CD4-positive, alpha-beta T cell treated with Interleukin-2 at 100 ng/mL for 4 hours (primary cell): ENCODE measurements at regions not wholly inside any gene's neighbourhood (a gene's known extent, or its start where the extent isn't known, plus 50 kb on each side); places are given as distances from the start of the nearest gene placed in this dataset.

Source experiments
- DNase-seq: peaks from one replicate; pipeline ENCODE4 v3.0.0-alpha.2; 2020; ENCODE audit warnings: low spot score

GRCh38 chr2:220279840-220280239 is 652.4 kb downstream of the SLC4A3 start:
- no peak for DNase-seq

DNA sequence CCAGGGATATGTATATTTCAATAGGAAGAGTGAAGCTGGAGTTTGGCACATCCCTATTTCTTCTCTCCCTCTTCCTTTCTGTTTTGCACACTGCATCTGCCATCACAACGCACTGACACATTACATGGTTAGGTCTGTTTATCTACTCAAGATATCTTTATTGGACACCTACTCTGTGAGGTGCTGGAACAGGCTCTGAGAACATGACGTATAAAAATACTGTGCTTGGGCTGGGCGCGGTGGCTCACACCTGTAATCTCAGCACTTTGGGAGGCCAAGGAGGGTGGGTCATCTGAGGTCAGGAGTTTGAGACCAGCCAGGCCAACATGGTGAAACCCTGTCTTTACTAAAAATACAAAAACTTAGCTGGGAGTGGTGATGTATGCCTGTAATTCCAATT is 653.3 kb downstream of the SLC4A3 start:
- no peak for DNase-seq

- no peak for DNase-seq
Observed at GRCh38 chr2:220281771-220282170, 654.3 kb downstream of the SLC4A3 start.

GRCh38 chr2:220282236-220282635 is 654.8 kb downstream of the SLC4A3 start:
- DNase-seq = no peak

GRCh38 chr2:220293966-220294365 is 666.5 kb downstream of the SLC4A3 start:
- DNase-seq = no peak

DNA sequence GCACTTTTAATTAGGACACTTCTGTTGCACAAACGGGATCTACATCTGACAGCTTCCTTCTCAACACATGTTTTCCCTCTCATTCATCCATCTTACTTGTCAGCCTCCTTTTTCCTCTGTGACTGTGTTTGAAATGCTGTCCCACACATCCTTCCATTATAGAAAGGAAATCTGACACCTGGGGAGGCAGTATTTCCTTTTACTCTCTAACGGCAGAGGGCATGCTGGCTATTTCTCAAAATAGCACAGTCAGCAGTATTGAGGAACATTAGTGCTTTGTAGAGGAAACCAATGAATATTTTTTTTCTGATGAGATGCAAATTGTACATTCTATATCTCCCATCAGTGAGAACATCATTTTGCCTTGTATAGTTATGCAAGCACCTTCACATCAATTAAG is 668.7 kb downstream of the SLC4A3 start:
- DNase-seq = no peak

DNA sequence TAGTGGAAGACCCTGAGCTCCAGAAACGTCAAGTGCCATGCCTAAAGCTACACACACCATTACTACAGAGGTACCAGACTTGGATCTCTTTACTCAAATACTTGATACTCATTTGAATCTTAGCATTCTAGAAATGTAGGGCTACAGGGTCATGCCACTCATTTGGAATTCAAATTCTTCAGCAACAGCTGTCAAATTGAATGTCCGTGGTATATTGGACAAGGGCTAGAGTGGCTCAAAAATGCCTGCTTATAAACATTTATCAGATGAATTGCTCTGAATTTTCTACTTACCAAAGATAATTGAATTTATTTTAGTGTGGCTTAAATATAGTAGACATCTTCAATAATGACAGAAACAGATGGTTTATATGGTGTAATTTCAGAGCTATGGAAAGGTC is 669.7 kb downstream of the SLC4A3 start:
- DNase-seq = no peak

DNA sequence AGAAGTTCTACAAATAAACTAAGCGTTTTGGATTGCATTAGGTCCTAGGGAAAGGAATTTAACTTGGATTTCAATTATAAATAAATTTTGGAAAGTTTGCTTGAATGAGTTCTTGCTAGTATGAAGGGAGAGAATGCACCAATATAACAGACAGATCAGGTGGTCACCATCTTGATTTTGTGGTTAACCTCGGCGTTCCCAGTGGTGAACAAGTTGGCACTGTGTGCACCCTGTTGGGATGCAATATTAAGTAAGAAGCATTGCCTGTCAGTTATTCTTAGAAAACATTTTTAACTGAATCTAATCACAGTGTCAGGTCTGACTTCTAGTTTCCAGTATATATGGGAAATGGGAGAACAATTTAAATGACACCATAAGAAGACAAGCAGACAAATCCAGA is 673.4 kb downstream of the SLC4A3 start:
- no peak for DNase-seq

- DNase-seq = no peak
Observed at GRCh38 chr2:220302756-220303155, 675.3 kb downstream of the SLC4A3 start.

DNA sequence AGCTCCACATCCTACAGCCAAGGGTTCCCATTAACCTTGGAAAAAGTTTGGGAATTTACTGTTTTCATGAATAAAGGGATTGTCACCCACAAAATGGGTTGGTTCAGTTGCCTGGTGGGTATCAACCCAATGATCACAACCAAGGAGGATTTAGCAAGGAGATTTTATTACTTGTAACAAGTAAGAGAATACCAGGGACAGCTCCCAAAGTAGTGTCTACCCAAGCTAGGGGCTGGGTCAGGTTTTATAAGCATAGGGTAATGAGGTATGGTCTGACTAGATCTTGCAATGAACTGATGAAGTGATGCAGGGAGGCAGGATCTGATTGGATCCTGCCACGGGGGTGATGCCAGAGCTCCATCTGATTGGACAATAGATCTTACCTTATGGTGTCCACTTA is 681.8 kb downstream of the SLC4A3 start:
- no peak for DNase-seq

- no peak for DNase-seq
Observed at GRCh38 chr2:220310451-220310861, 683.0 kb downstream of the SLC4A3 start.

DNA sequence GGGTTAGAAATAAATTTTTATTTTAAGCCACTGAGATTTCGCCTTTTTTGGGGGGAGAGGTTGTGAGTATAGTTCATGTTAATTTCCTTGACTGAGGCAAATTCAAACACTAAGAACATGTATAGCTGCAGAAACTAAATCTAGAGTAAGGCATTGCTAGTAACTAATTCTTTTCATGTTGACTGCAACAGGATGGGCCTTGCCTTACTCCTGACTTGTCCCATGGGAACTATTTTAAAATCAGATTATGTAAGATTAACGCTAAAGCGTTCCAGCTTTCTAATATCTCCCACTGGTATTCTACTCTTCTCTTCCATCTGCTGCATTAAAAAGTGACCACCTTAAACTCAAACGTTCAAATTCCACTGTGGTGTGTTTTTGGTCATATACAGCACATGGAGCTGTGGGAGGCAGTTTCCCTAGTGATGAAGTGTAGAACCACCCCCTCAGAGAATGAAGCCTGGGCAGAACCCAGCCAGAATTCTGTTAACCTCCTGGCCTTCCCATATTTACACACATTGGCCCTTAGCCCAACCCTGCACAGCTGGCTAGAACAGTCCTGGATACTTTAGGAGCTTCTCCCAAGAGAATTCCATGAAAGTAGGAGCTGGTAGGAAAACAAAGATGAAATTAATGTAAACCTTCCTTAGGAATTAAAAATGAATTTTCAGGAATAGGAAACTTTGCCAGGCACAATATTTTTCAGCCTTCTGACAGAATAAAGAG is 687.8 kb downstream of the SLC4A3 start:
- no peak for DNase-seq

GRCh38 chr2:220318037-220318436 is 690.6 kb downstream of the SLC4A3 start:
- DNase-seq = no peak

DNA sequence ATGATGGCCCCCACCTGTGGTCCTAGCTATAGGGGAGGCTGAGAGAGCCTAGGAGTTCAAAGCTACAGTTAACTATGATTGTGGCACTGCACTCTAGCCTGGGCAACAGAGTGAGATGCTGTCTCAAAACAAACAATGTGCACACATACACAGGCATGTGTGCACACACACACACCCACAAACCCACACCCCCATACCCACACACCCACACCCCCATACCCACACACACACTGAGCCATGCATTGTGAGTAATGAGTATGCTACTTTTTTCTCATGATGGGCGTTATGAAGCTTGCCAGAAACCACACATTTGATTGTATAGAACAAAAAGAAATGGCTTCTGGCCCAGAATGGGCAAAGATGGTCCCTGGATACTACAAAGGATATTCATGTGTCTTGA is 691.1 kb downstream of the SLC4A3 start:
- no peak for DNase-seq

- DNase-seq = no peak
Observed at GRCh38 chr2:220320326-220320725, 692.9 kb downstream of the SLC4A3 start.

DNA sequence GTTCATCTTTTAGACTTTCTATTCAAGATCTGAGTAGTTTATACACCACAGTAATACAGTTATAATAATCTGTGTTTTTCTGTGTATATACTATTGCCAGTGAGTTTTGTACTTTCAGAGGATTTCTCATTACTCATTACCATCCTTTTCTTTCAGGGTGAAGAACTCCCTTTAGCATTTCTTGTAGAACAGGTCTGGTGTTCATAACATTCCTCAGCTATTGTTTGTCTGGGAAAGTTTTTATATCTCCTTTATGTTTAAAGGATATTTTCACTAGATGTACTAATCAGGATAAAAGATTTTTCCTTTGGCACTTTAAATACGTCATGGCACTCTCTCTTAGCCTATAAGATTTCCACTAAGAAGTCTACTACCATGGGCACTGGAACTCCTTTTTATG is 705.5 kb downstream of the SLC4A3 start:
- DNase-seq = no peak

DNA sequence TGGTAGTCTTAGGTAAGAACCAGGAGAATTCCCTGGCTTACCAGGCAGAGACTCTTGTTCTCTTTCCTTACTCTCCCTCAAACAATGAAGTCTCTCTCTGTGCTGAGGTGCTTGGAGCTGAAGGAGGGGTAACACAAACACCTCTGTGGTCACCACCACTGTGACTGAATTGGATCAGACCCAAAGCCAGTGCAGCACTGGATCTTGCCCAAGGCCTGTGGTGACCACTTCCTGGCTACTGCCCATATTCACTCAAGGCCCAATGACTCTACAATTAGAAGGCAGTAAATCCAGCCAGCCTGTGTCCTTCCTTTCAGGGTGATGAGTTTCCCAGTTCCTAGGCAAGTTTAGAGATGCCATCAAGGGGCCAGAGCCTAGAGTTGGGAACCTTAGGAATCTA is 706.8 kb downstream of the SLC4A3 start:
- DNase-seq = no peak

GRCh38 chr2:220334871-220335590 is 707.6 kb downstream of the SLC4A3 start:
- DNase-seq = no peak

DNA sequence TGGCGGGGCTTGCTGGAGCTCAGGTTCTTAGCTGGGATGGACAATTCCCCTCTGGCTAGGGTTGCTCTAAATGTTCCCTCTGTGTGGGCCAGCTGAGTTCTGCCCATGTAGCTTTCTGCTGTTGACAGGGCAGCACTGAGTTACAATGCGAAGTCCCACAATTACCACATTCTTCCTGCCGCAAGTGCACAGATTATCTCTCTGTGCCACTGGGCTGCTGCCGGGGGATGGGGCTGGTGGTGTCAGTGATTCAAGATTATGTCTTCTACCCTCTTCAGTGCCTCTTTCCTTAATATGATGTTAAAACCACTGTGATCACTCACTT is 708.1 kb downstream of the SLC4A3 start:
- DNase-seq = no peak

GRCh38 chr2:220336771-220337170 is 709.3 kb downstream of the SLC4A3 start:
- DNase-seq = no peak

DNA sequence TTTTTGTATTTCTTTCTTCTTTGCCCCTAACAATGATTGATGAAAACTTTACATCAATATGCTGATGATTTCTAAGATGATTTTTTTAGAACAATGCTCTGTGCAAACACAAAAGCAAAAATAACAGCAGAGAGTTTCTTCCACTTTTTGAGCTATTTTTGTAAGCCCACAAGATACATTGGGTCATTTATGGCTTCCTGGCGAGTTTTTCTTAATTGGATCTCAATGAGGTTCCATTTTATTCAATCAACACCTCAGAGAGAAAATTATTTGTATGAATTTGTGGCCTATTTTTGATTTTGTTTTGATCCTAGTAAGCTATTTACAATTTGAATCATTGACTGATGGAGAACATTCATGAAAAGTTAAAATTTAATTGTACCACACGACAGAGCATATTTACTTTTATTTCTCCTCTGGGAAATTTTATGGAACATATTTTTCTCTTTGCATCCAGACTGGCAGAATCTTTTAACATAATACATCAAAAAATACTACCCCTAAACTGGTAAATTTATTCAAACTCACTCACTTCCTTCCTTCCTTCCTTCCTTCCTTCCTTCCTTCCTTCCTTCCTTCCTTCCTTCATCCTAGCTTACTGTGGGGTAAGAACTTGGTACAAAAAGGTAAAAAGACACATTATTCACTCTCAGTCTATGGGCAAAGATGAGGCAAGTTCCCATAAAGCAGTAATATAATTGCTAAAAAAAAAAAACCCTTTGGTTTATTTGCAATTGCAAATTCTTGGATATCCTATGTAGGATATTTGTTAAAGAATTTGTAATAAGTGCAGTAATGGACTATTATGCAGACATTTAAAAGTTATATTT is 710.4 kb downstream of the SLC4A3 start:
- DNase-seq = no peak

GRCh38 chr2:220341014-220341413 is 713.6 kb downstream of the SLC4A3 start:
- no peak for DNase-seq

DNA sequence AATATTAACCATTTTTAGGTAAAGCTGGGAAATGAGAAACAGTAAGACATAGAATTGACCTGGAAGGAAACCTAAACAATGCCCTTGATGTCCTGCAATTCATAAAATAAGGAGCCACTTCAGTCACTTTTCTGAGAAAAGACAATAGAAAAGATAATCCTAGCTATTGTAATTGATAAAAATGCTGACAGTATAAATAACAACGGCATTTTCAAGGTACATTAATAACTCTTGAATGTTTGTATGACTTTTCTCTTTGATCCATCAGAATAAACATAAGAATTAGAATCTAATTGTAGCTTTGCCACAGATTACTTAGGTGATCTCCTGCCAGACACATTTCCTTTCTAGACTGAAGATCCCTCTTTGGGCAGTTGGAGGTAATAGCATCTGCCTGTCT is 719.5 kb downstream of the SLC4A3 start:
- DNase-seq = no peak
